OCI-LY1 (cell line): ENCODE measurements at regions not wholly inside any gene's neighbourhood (a gene's known extent, or its start where the extent isn't known, plus 50 kb on each side); places are given as distances from the start of the nearest gene placed in this dataset.

Experiments
- H2AFZ ChIP-seq: fragments of 200-600 bp; sonication (generic), shearing (Covaris generic); 2 replicates; pipeline ENCODE4 v1.6.0; 2014; ENCODE audit warnings: antibody characterized with exemption, mild to moderate bottlenecking, low read length
- H3F3A ChIP-seq: fragments of 200-600 bp; sonication (generic), shearing (Covaris generic); 2 replicates; pipeline ENCODE4 v1.6.0; 2014; ENCODE audit warnings: mild to moderate bottlenecking, antibody characterized with exemption, low read length, moderate library complexity; ENCODE audit not compliant: insufficient read depth
- H3K27ac ChIP-seq: fragments of 200-600 bp; sonication (generic); 2 replicates; pipeline ENCODE4 v1.5.1; 2014; ENCODE audit warnings: low read length, mixed run types, mild to moderate bottlenecking, low read depth; ENCODE audit not compliant: poor library complexity, severe bottlenecking
- H3K27me3 ChIP-seq: fragments of 200-600 bp; sonication (generic); 2 replicates; pipeline ENCODE4 v1.6.0; 2014; ENCODE audit warnings: antibody characterized with exemption, mild to moderate bottlenecking, low read length, moderate library complexity; ENCODE audit not compliant: insufficient read depth
- H3K36me3 ChIP-seq: fragments of 200-600 bp; sonication (generic); 2 replicates; pipeline ENCODE4 v1.6.1; 2014; ENCODE audit warnings: mild to moderate bottlenecking, antibody characterized with exemption, low read length, moderate library complexity, mixed read lengths; ENCODE audit not compliant: insufficient read depth
- H3K4me1 ChIP-seq: fragments of 200-600 bp; sonication (generic); 2 replicates; pipeline ENCODE4 v1.5.1; 2014; ENCODE audit warnings: mild to moderate bottlenecking, low read length, moderate library complexity; ENCODE audit not compliant: insufficient read depth, severe bottlenecking
- H3K4me2 ChIP-seq: fragments of 200-600 bp; sonication (generic), shearing (Covaris generic); 2 replicates; pipeline ENCODE4 v1.6.1; 2014; ENCODE audit warnings: low read length
- H3K4me3 ChIP-seq: fragments of 200-600 bp; sonication (generic); 2 replicates; pipeline ENCODE4 v1.5.1; 2014; ENCODE audit warnings: low read length, low read depth, mild to moderate bottlenecking, mixed read lengths; ENCODE audit not compliant: poor library complexity, severe bottlenecking
- H3K79me2 ChIP-seq: fragments of 200-600 bp; shearing (Covaris generic); 2 replicates; pipeline ENCODE4 v1.6.1; 2016; ENCODE audit warnings: mixed run types, low read length, mixed read lengths; ENCODE audit not compliant: insufficient read depth
- H3K9ac ChIP-seq: fragments of 200-600 bp; sonication (generic), shearing (Covaris generic); 2 replicates; pipeline ENCODE4 v1.6.1; 2014; ENCODE audit warnings: mild to moderate bottlenecking, low read length, mixed read lengths
- H3K9me2 ChIP-seq: fragments of 200-600 bp; sonication (generic), shearing (Covaris generic); 2 replicates; pipeline ENCODE4 v1.6.1; 2014; ENCODE audit warnings: low read depth, mild to moderate bottlenecking, low read length, mixed read lengths
- H3K9me3 ChIP-seq: fragments of 200-600 bp; shearing (Covaris generic); 2 replicates; pipeline ENCODE4 v1.6.1; 2014; ENCODE audit warnings: low read length, mixed read lengths
- H4K20me1 ChIP-seq: fragments of 200-600 bp; sonication (generic), shearing (Covaris generic); 2 replicates; pipeline ENCODE4 v1.6.0; 2016; ENCODE audit warnings: mild to moderate bottlenecking, low read length; ENCODE audit not compliant: insufficient read depth
- EZH2 ChIP-seq: fragments of 200-600 bp; sonication (generic), shearing (Covaris generic); IDR thresholded peaks from 2 replicates; pipeline ENCODE4 v1.8.0; 2017; ENCODE audit warnings: borderline replicate concordance, mixed run types, mild to moderate bottlenecking, antibody characterized with exemption, low read length, moderate library complexity, mixed read lengths
- TF ChIP-seq, protein P1 (sequence below): fragments of 200-600 bp; sonication (generic), shearing (Covaris generic); IDR thresholded peaks from 2 replicates; pipeline ENCODE4 v1.5.1; 2017; ENCODE audit warnings: mild to moderate bottlenecking, antibody characterized with exemption, low read length, moderate library complexity, mixed read lengths

DNA sequence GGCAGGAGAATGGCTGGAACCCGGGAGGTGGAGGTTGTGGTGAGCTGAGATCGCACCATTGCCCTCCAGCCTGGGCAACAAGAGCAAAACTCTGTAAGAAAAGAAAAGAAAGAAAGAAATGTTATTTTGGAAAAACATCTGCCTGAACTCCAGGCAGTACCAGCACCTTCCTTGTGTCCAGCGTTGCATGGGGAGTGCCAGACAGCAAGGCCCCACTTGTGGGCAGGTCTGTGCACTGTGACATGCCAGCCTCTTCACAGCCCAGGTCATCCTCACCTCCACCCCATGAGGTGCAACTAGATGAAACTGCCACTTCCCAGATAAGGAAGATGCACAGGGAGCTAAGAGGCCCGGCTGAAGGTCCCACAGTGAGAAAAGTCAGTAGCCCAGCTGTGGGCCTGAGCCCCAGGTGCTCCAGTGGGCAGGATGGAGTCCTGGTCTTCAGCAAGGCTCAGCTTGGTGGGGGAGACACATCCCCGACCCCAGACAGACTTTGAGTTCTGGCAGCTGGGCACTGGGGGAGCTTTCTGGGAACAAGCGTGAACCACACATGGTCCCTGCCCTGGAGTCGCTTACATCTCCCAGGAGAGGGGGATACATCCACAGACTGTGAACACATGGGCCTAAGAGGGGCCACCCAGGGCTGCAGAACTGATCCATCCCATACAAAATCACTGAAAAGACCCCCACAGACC, 146.9 kb upstream of the IER5L start:
- no peaks in the 10 kb centered on the region for H3K36me3 ChIP-seq
- no peaks in the 10 kb centered on the region for H4K20me1 ChIP-seq
- no peaks in the 10 kb centered on the region for H3F3A ChIP-seq
- H3K79me2 ChIP-seq: no peaks in the 10 kb centered on the region
- H3K27me3 ChIP-seq: 0 out of 2 replicates have a peak, but pooled peaks cover 3% of the 10 kb centered on the region
- H3K27ac ChIP-seq: no peak overlapping the region
- H3K9me2 ChIP-seq: no peaks in the 10 kb centered on the region
- no peak overlapping the region for H3K9ac ChIP-seq
- no peak overlapping the region for H3K4me2 ChIP-seq
- no peak overlapping the region for H3K4me3 ChIP-seq
- no peaks in the 10 kb centered on the region for H3K9me3 ChIP-seq
- TF ChIP-seq EZH2: no peak
- TF ChIP-seq, protein P1, sequence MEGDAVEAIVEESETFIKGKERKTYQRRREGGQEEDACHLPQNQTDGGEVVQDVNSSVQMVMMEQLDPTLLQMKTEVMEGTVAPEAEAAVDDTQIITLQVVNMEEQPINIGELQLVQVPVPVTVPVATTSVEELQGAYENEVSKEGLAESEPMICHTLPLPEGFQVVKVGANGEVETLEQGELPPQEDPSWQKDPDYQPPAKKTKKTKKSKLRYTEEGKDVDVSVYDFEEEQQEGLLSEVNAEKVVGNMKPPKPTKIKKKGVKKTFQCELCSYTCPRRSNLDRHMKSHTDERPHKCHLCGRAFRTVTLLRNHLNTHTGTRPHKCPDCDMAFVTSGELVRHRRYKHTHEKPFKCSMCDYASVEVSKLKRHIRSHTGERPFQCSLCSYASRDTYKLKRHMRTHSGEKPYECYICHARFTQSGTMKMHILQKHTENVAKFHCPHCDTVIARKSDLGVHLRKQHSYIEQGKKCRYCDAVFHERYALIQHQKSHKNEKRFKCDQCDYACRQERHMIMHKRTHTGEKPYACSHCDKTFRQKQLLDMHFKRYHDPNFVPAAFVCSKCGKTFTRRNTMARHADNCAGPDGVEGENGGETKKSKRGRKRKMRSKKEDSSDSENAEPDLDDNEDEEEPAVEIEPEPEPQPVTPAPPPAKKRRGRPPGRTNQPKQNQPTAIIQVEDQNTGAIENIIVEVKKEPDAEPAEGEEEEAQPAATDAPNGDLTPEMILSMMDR: no peak
- H2AFZ ChIP-seq: no peak overlapping the region
- H3K4me1 ChIP-seq: peaks cover 8% of the 10 kb centered on the region

DNA sequence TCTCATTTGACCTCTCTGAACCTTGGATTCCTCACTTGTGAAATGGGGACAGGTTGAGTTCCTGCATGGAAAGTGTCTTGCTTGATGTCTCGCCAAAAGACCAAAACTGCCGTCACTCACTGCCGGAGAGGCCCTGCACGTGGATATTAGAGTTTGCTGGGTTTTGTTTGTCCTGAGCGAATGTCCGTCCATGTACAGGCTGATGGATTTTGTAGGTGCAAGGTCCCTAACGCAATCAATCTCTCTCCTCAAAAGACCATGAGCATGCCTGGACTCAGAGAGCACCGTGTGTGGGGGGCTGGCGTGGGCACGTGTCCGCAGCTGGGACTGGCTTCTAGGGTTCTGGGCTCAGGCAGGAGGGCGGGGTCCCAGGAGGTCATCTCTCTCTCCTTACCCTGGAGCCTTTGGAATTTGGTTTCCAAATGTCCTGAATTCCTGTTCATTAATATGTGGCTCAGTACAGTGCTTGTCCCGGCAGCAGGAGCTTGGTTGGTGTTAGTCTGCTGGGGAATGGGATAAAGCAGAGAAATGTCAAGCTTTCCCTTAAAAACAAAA, 146.0 kb upstream of the IER5L start:
- Histone ChIP-seq H4K20me1 (no peaks in the 10 kb centered on the region), H3K27ac (no peak overlapping the region), H3K4me3 (no peak overlapping the region), H3K9me2 (no peaks in the 10 kb centered on the region), H3K79me2 (no peaks in the 10 kb centered on the region), H3K9ac (no peak overlapping the region), H3F3A (no peaks in the 10 kb centered on the region), H3K9me3 (no peaks in the 10 kb centered on the region), H2AFZ (no peak overlapping the region), H3K27me3 (0 out of 2 replicates have a peak, but pooled peaks cover 9% of the 10 kb centered on the region), H3K4me1 (peaks cover 8% of the 10 kb centered on the region), H3K4me2 (no peak overlapping the region), H3K36me3 (no peaks in the 10 kb centered on the region)
- TF ChIP-seq, protein P1: no peak
- TF ChIP-seq EZH2: no peak

DNA sequence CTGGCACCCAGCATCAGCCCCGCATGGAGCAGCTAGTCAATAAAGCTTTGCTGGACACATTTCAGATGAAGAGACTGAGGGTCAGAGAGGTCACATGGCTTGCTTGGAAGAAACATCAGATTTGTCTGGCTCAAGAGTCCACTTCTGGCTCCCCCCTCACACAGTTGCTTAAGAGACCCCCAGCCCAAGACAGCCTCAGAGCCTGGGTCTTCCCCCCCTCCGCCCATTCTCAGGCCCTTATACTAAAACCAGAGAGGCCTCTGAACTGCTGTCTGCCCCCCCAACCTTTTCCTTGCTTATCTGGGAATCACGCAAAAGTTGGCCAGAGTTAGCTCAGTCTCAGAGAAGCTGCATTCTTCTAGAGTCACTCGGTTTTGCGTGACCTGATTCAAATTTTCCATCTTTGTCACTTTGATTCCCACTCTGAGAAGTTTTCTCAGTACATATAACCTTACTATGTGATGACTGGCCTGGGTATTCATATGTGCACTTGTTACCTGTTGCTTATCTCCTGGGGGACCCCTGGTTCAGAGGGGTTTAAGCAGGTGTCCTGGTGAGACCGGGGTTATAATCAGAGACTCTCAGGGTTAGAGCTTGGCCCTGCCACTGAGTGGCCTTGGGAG, 145.4 kb upstream of the IER5L start:
- 0 out of 2 replicates have a peak, but pooled peaks cover 9% of the 10 kb centered on the region for H3K27me3 ChIP-seq
- H3K79me2 ChIP-seq: no peaks in the 10 kb centered on the region
- no peaks in the 10 kb centered on the region for H3K9me2 ChIP-seq
- H4K20me1 ChIP-seq: no peaks in the 10 kb centered on the region
- H3K9ac ChIP-seq: no peak overlapping the region
- no peak overlapping the region for H3K4me3 ChIP-seq
- H3K9me3 ChIP-seq: no peaks in the 10 kb centered on the region
- no peak overlapping the region for H2AFZ ChIP-seq
- no peak overlapping the region for H3K4me2 ChIP-seq
- H3K36me3 ChIP-seq: no peaks in the 10 kb centered on the region
- TF ChIP-seq, protein P1: no peak
- H3K27ac ChIP-seq: no peak overlapping the region
- peaks cover 8% of the 10 kb centered on the region for H3K4me1 ChIP-seq
- H3F3A ChIP-seq: no peaks in the 10 kb centered on the region
